NB4 (cell line): ENCODE measurements at regions not wholly inside any gene's neighbourhood (a gene's known extent, or its start where the extent isn't known, plus 50 kb on each side); places are given as distances from the start of the nearest gene placed in this dataset.

Experiments used
- DNase-seq: peaks from one replicate; pipeline ENCODE4 v3.0.0; 2010; ENCODE audit warnings: low read depth
- H3K4me3 ChIP-seq: one replicate; pipeline ENCODE4 v1.5.1; 2011; ENCODE audit warnings: mild to moderate bottlenecking, low read depth, low read length, moderate library complexity
- MAX ChIP-seq: IDR thresholded peaks from 2 replicates; pipeline ENCODE4 v1.6.1; 2011; ENCODE audit warnings: low read depth, low read length
- MYC ChIP-seq: IDR thresholded peaks from 2 replicates; pipeline ENCODE4 v1.6.1; 2011; ENCODE audit warnings: low read depth, low read length
- POLR2A ChIP-seq: IDR thresholded peaks from 2 replicates; pipeline ENCODE4 v1.6.1; 2011; ENCODE audit warnings: mild to moderate bottlenecking; ENCODE audit not compliant: insufficient read length; ENCODE audit errors: extremely low read depth
- TF ChIP-seq, protein P1 (sequence below): IDR thresholded peaks from one replicate; pipeline ENCODE4 v1.5.1; 2012; ENCODE audit warnings: low read depth, low read length

DNA sequence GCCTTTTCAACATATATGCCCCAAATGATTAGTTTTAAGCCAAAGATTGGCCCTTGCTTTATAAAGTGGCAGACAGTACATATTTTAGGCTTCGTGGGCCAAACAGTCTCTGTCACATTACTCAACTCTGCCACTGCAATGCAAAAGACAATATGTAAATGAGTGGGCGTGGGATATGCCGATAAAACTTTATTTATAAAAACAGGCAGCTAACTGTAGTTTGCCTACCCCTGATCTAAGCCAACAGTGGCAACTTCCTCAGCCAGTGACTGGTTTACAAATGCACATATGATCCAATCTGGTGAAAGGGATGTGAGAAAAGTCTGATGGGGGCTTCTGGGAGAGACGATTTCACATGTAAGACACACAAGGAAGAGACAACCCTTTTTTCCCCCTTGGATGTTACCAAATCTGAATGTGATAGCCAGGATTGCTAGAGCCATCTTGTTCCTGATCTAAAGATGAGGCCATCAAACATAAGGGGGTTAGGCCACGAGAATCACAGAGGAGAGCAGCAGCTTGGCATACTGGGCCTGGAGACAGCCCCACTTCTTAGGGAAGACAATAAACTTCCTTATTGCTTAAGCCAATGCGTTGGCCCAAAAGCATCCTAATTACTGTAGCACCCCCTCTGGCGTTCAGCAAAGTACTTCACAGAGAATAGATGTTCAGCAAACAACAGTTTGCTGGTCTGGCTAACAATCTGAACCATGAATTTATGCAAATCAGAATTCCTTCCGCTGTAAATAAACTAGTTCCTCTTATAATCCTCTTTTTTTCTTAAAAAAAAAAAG, 75.2 kb upstream of the TMCC3 start:
- H3K4me3 ChIP-seq: no peak overlapping the region
- TF ChIP-seq, protein P1, sequence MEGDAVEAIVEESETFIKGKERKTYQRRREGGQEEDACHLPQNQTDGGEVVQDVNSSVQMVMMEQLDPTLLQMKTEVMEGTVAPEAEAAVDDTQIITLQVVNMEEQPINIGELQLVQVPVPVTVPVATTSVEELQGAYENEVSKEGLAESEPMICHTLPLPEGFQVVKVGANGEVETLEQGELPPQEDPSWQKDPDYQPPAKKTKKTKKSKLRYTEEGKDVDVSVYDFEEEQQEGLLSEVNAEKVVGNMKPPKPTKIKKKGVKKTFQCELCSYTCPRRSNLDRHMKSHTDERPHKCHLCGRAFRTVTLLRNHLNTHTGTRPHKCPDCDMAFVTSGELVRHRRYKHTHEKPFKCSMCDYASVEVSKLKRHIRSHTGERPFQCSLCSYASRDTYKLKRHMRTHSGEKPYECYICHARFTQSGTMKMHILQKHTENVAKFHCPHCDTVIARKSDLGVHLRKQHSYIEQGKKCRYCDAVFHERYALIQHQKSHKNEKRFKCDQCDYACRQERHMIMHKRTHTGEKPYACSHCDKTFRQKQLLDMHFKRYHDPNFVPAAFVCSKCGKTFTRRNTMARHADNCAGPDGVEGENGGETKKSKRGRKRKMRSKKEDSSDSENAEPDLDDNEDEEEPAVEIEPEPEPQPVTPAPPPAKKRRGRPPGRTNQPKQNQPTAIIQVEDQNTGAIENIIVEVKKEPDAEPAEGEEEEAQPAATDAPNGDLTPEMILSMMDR: no peak
- no peak for TF ChIP-seq MAX
- no peak for TF ChIP-seq POLR2A
- no peak for TF ChIP-seq MYC
- peak; percentile 39 for DNase-seq

- TF ChIP-seq MAX: no peak
- no peak for TF ChIP-seq MYC
- no peak for TF ChIP-seq POLR2A
- TF ChIP-seq, protein P1: no peak
These were observed 72.3 kb upstream of the TMCC3 start for GRCh38 chr12:94722664-94723063.

DNA sequence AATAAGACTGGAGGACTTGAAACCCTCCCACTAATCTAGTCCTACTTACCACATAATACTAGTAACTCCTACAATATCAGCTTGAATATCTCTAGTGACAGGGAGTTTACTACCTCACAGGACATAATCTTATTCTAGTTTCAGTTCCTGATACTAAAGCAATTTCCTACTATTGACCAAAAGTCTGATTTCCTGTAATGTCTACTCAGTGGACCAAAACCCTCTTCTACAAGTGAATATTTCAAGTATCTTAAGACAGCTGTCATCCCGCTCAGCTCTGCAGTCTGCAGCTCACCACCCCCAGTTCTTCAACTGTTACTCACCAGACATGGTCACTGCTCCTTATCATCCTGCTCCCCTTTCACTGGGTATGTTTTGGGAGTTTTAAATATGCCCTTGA, 70.8 kb upstream of the TMCC3 start:
- no peak overlapping the region for H3K4me3 ChIP-seq
- DNase-seq: no peak
- TF ChIP-seq POLR2A (no peak), MAX (no peak), MYC (no peak)
- TF ChIP-seq, protein P1: no peak

More at GRCh38 chr12:94722664-94723063, 72.3 kb upstream of the TMCC3 start:
- H3K4me3 ChIP-seq: no peak overlapping the region
- DNase-seq: no peak

DNA sequence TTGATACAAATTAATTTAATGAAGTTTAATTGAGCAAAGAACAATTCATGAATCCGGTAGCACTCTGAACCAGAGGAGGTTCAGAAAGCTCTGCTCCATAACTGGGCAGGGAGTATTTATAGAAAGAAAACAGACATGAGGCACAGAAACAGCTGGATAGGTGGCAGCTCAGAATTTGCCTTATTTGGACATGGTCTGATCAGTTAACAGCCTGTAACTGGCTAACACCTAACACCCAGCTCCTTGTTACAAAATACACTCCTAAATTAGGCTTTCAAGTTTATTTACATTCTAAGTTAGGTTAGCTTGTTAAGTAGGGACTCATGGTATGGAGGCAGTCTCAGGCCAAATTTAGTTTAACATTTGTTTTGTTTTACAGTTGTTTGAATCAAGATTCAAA, 67.8 kb upstream of the TMCC3 start:
- peak; percentile 50 for DNase-seq
- peak; percentile 9; the same call in 1 of the 2 replicates for TF ChIP-seq MAX
- TF ChIP-seq, protein P1: no peak
- no peak overlapping the region for H3K4me3 ChIP-seq

DNA sequence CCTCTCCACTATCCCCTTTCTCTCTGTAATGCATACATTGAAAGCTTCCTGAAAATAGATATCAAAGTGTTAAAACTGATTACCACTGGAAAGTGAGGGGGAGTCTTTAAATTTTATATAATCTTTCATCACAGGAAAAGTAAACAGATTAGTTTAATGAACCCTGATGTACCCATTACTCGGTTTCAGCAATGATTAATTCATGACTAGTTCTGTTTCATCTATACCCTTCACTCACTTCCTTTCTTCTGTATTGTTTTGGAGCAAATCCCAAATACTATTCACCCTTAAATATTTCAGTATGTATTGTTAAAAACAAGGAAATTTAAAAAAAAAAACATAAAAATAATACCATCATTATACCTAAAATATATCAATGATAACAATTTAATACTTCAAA, 67.3 kb upstream of the TMCC3 start:
- no peak overlapping the region for H3K4me3 ChIP-seq
- no peak for DNase-seq
- TF ChIP-seq POLR2A (no peak), MAX (no peak), MYC (no peak)
- TF ChIP-seq, protein P1: no peak
